Tibial nerve (tissue), 4 donors: ENCODE measurements at regions not wholly inside any gene's neighbourhood (a gene's known extent, or its start where the extent isn't known, plus 50 kb on each side); places are given as distances from the start of the nearest gene placed in this dataset.

Source experiments
- DNase-seq, 2 donors: peaks; one replicate each; pipeline ENCODE4 v3.0.0-alpha.2; 2019; ENCODE audit warnings: low spot score in 2 of 2
- H3K27ac ChIP-seq, 4 donors: fragments of 200-600 bp; sonication (generic) in 3 of 4; one replicate each; pipeline ENCODE4 v1.5.1; 2017 to 2019; ENCODE audit warnings: mild to moderate bottlenecking in 1 of 4
- H3K27me3 ChIP-seq, 2 donors: fragments of 200-600 bp; sonication (generic) in 1 of 2; one replicate each; pipeline versions ENCODE4 v1.5.1 to v1.6.0; 2017 to 2019
- H3K36me3 ChIP-seq, 3 donors: fragments of 200-600 bp; sonication (generic); one replicate each; pipeline ENCODE4 v1.5.1; 2018 to 2019
- H3K4me1 ChIP-seq, 4 donors: fragments of 200-600 bp; sonication (generic) in 3 of 4; one replicate each; pipeline ENCODE4 v1.5.1; 2017 to 2019
- H3K4me3 ChIP-seq, 4 donors: fragments of 200-600 bp; sonication (generic) in 3 of 4; one replicate each; pipeline ENCODE4 v1.5.1; 2017 to 2019; ENCODE audit warnings: mild to moderate bottlenecking in 1 of 4, moderate library complexity in 1 of 4
- H3K9me3 ChIP-seq, 4 donors: fragments of 200-600 bp; sonication (generic) in 3 of 4; one replicate each; pipeline ENCODE4 v1.5.1; 2017 to 2019
- EP300 ChIP-seq, 2 donors: sonication (generic); formaldehyde crosslinking; IDR thresholded peaks; one replicate each; pipeline ENCODE4 v1.6.1; 2017; ENCODE audit warnings: antibody characterized with exemption in 2 of 2, mild to moderate bottlenecking in 1 of 2
- POLR2A ChIP-seq, 2 donors: fragments of 450-650 bp; IDR thresholded peaks; one replicate each; pipeline ENCODE4 v1.6.1; 2017; ENCODE audit warnings: antibody characterized with exemption in 2 of 2, mild to moderate bottlenecking in 2 of 2, moderate library complexity in 2 of 2
- WGBS, 2 donors: methylation state at CpG; one replicate each; pipeline ENCODE4 v1.1.5; 2018; 5-methylcytosine and 5-hydroxymethylcytosine counted together
- TF ChIP-seq, protein P1 (sequence below), 5 experiments: fragments of 200-600 bp in 3 of 5; fragments of 450-650 bp in 2 of 5; sonication (generic) in 3 of 5; IDR thresholded peaks; one replicate each; pipeline ENCODE4 v1.5.1; 2016 to 2019; ENCODE audit warnings: antibody characterized with exemption in 5 of 5, mild to moderate bottlenecking in 3 of 5, moderate library complexity in 2 of 5

DNA sequence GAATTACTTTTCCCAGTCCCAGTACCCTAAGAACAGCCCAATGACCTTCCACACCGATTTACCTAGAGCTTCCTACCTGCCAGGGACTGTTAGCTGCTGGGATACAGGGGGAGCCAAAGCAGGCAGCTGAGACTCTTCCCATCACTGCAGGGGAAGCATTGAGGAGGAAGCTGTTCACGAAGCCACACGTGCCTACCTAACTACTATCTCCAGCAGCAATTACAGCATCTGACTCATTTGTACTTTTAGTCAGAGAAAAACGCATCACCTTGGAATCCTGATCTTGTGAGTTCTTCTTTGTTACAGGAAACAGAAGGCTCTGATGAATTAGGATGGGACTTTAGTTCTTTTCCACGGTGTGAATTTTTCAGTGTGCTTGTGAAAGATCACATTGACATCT, 113.7 kb upstream of the DHX40 start:
- no peak for DNase-seq
- Histone ChIP-seq H3K4me3 (no peak overlapping the region), H3K27ac (no peak overlapping the region), H3K9me3 (no peaks in the 10 kb centered on the region), H3K4me1 (no peaks in the 10 kb centered on the region), H3K36me3 (no peaks in the 10 kb centered on the region), H3K27me3 (no peaks in the 10 kb centered on the region)
- TF ChIP-seq EP300 (IDR thresholded peaks at IDR 0.05) (no peak), POLR2A (IDR thresholded peaks at IDR 0.05) (no peak)
- TF ChIP-seq, protein P1, sequence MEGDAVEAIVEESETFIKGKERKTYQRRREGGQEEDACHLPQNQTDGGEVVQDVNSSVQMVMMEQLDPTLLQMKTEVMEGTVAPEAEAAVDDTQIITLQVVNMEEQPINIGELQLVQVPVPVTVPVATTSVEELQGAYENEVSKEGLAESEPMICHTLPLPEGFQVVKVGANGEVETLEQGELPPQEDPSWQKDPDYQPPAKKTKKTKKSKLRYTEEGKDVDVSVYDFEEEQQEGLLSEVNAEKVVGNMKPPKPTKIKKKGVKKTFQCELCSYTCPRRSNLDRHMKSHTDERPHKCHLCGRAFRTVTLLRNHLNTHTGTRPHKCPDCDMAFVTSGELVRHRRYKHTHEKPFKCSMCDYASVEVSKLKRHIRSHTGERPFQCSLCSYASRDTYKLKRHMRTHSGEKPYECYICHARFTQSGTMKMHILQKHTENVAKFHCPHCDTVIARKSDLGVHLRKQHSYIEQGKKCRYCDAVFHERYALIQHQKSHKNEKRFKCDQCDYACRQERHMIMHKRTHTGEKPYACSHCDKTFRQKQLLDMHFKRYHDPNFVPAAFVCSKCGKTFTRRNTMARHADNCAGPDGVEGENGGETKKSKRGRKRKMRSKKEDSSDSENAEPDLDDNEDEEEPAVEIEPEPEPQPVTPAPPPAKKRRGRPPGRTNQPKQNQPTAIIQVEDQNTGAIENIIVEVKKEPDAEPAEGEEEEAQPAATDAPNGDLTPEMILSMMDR (IDR thresholded peaks at IDR 0.05) = no peak
- WGBS, 2 donors = 49 to 51% methylated on average over 5 of the region's 5 CpGs

DNA sequence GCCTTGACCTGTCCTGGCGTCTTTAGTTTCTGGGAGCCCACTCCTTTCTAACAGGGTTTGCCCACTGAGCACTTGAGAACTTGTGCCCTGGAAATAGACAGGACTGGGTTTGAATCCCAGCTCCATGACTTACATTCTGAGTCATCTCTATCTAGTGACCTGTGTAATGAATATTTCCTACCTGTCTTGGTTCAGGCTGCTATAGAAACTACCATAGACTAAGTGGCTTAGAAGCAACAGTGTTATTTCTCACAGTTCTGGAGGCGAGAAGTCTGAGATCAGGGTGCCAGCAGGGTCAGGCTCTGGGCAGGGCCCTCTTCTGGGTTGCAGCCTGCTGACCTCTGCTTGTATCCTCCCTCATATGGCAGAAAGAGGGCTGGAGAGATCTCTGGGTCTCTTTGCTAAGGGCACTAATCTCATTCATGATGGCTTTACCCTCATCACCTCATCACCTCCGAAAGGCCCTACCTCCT, 110.7 kb upstream of the DHX40 start:
- Histone ChIP-seq H3K4me3 (no peak overlapping the region), H3K9me3 (no peaks in the 10 kb centered on the region), H3K27me3 (no peaks in the 10 kb centered on the region), H3K4me1 (no peaks in the 10 kb centered on the region), H3K36me3 (no peaks in the 10 kb centered on the region), H3K27ac (no peak overlapping the region)
- TF ChIP-seq EP300 (IDR thresholded peaks at IDR 0.05) (no peak), POLR2A (IDR thresholded peaks at IDR 0.05) (no peak)
- TF ChIP-seq, protein P1 (IDR thresholded peaks at IDR 0.05) = no peak
- 80 to 83% methylated on average over 3 of the region's 3 CpGs for WGBS, 2 donors
- no peak for DNase-seq

- Histone ChIP-seq H3K4me1 (no peaks in the 10 kb centered on the region), H3K27ac (no peak overlapping the region), H3K4me3 (no peak overlapping the region), H3K9me3 (no peaks in the 10 kb centered on the region), H3K27me3 (no peaks in the 10 kb centered on the region), H3K36me3 (no peaks in the 10 kb centered on the region)
- DNase-seq = no peak
- WGBS, 2 donors = 86 to 90% methylated on average over 7 of the region's 7 CpGs
- TF ChIP-seq, protein P1 (IDR thresholded peaks at IDR 0.05) = no peak
- TF ChIP-seq POLR2A (IDR thresholded peaks at IDR 0.05) = no peak
- no peak for TF ChIP-seq EP300 (IDR thresholded peaks at IDR 0.05)
Measured at GRCh38 chr17:59456428-59456827, 109.0 kb upstream of the DHX40 start.

GRCh38 chr17:59456923-59457615, 108.3 kb upstream of the DHX40 start:
- DNase-seq = no peak
- Histone ChIP-seq H3K27ac (no peak overlapping the region), H3K27me3 (no peaks in the 10 kb centered on the region), H3K9me3 (no peaks in the 10 kb centered on the region), H3K4me3 (no peak overlapping the region), H3K36me3 (no peaks in the 10 kb centered on the region), H3K4me1 (no peaks in the 10 kb centered on the region)
- TF ChIP-seq POLR2A (IDR thresholded peaks at IDR 0.05) = no peak
- TF ChIP-seq, protein P1 (IDR thresholded peaks at IDR 0.05) = no peak
- no peak for TF ChIP-seq EP300 (IDR thresholded peaks at IDR 0.05)
- WGBS, 2 donors = 94 to 96% methylated on average over 5 of the region's 5 CpGs

GRCh38 chr17:59462385-59462784, 103.0 kb upstream of the DHX40 start:
- no peak for DNase-seq
- TF ChIP-seq, protein P1 (IDR thresholded peaks at IDR 0.05) = no peak
- TF ChIP-seq EP300 (IDR thresholded peaks at IDR 0.05) (no peak), POLR2A (IDR thresholded peaks at IDR 0.05) (no peak)
- Histone ChIP-seq H3K4me1 (no peaks in the 10 kb centered on the region), H3K9me3 (no peaks in the 10 kb centered on the region), H3K4me3 (no peak overlapping the region), H3K36me3 (no peaks in the 10 kb centered on the region), H3K27ac (no peak overlapping the region), H3K27me3 (no peaks in the 10 kb centered on the region)
- WGBS, 2 donors = 82 to 87% methylated on average over 4 of the region's 4 CpGs
